ENCODE measurements at regions not wholly inside any gene's neighbourhood (a gene's known extent, or its start where the extent isn't known, plus 50 kb on each side); places are given as distances from the start of the nearest gene placed in this dataset.
"Not testable (repeated sequence)": the region's sequence is repeated elsewhere in the genome, so short reads cannot be mapped to it uniquely, and the experiment has no call there.

GRCh38 chr1:116292929-116293725 lies 79.9 kb upstream of the ATP1A1 start:
- H3K27me3 ChIP-seq (ENCODE audit: control insufficient read depth, insufficient read depth, low read length), result peaks cover 2% of the 10 kb centered on the region
- H3K9me3 ChIP-seq (ENCODE audit: control insufficient read depth, insufficient read depth, low read length), result peaks cover 4% of the 10 kb centered on the region
- no peak for DNase-seq (ENCODE audit: low read depth, low spot score)
- ChIA-PET POLR2A (no interaction called here), CTCF (no interaction called here)
- H3K4me3 ChIP-seq (ENCODE audit: low read depth, low read length), result no peak overlapping the region
- no peak overlapping the region for H3K27ac ChIP-seq (ENCODE audit: low read depth, low read length)
- no peak for TF ChIP-seq CTCF (IDR thresholded peaks at IDR 0.05; ENCODE audit: low read depth, low read length)

GRCh38 chr1:116297495-116298212 lies 75.4 kb upstream of the ATP1A1 start:
- Histone ChIP-seq H3K27ac (ENCODE audit: low read depth, low read length) (no peak overlapping the region), H3K4me3 (ENCODE audit: low read depth, low read length) (no peak overlapping the region), H3K27me3 (ENCODE audit: control insufficient read depth, insufficient read depth, low read length) (no peaks in the 10 kb centered on the region), H3K9me3 (ENCODE audit: control insufficient read depth, insufficient read depth, low read length) (peaks cover 7% of the 10 kb centered on the region)
- TF ChIP-seq CTCF (IDR thresholded peaks at IDR 0.05; ENCODE audit: low read depth, low read length), result no peak
- CTCF ChIA-PET, result no interaction called here
- POLR2A ChIA-PET, result no interaction called here
- no peak for DNase-seq (ENCODE audit: low read depth, low spot score)

GRCh38 chr1:116298213-116298579 lies 74.8 kb upstream of the ATP1A1 start:
- H3K27ac ChIP-seq (ENCODE audit: low read depth, low read length); H3K4me3 ChIP-seq (ENCODE audit: low read depth, low read length); DNase-seq (ENCODE audit: low read depth, low spot score); POLR2A ChIA-PET; H3K9me3 ChIP-seq (ENCODE audit: control insufficient read depth, insufficient read depth, low read length); H3K27me3 ChIP-seq (ENCODE audit: control insufficient read depth, insufficient read depth, low read length); CTCF ChIA-PET: not testable (repeated sequence)

- DNase-seq (ENCODE audit: low read depth, low spot score), result no peak
- Histone ChIP-seq H3K4me3 (ENCODE audit: low read depth, low read length) (no peak overlapping the region), H3K27me3 (ENCODE audit: control insufficient read depth, insufficient read depth, low read length) (no peaks in the 10 kb centered on the region), H3K9me3 (ENCODE audit: control insufficient read depth, insufficient read depth, low read length) (peaks cover 7% of the 10 kb centered on the region), H3K27ac (ENCODE audit: low read depth, low read length) (no peak overlapping the region)
- TF ChIP-seq CTCF (IDR thresholded peaks at IDR 0.05; ENCODE audit: low read depth, low read length), result no peak
- CTCF ChIA-PET, result no interaction called here
- POLR2A ChIA-PET, result no interaction called here
These were observed 74.3 kb upstream of the ATP1A1 start for GRCh38 chr1:116298746-116299145.

GRCh38 chr1:116299248-116299647 lies 73.8 kb upstream of the ATP1A1 start:
- Histone ChIP-seq H3K27ac (ENCODE audit: low read depth, low read length) (no peak overlapping the region), H3K9me3 (ENCODE audit: control insufficient read depth, insufficient read depth, low read length) (peaks cover 7% of the 10 kb centered on the region), H3K27me3 (ENCODE audit: control insufficient read depth, insufficient read depth, low read length) (no peaks in the 10 kb centered on the region), H3K4me3 (ENCODE audit: low read depth, low read length) (no peak overlapping the region)
- ChIA-PET CTCF (no interaction called here), POLR2A (no interaction called here)
- DNase-seq (ENCODE audit: low read depth, low spot score), result no peak
- no peak for TF ChIP-seq CTCF (IDR thresholded peaks at IDR 0.05; ENCODE audit: low read depth, low read length)
